ENCODE measurements at regions not wholly inside any gene's neighbourhood (a gene's known extent, or its start where the extent isn't known, plus 50 kb on each side); places are given as distances from the start of the nearest gene placed in this dataset.

- Histone ChIP-seq H3K9me3 (ENCODE audit: insufficient read depth, low read depth, low read length) (no peaks in the 10 kb centered on the region), H3K4me2 (ENCODE audit: low read depth, low read length, poor library complexity, severe bottlenecking) (no peak overlapping the region)
These were observed 366.7 kb downstream of the BRINP1 start for GRCh38 chr9:119002491-119002890.

GRCh38 chr9:119003201-119003611 lies 366.0 kb downstream of the BRINP1 start:
- TF ChIP-seq CTCF (conservative IDR thresholded peaks at IDR 0.05; ENCODE audit: low read length) (no peak), EZH2phosphoT487 (IDR thresholded peaks at IDR 0.05; ENCODE audit: borderline replicate concordance) (no peak)
- H3K4me3 ChIP-seq (ENCODE audit: low read length, poor library complexity, severe bottlenecking) = no peak overlapping the region
- H3K4me1 ChIP-seq (ENCODE audit: insufficient read depth, low read length, poor library complexity, severe bottlenecking) = no peaks in the 10 kb centered on the region
- no peaks in the 10 kb centered on the region for H3K9me3 ChIP-seq (ENCODE audit: insufficient read depth, low read depth, low read length)
- H3F3A ChIP-seq (ENCODE audit: low read depth) = no peaks in the 10 kb centered on the region
- H4K20me1 ChIP-seq (ENCODE audit: insufficient read depth, low read length, poor library complexity, severe bottlenecking) = no peaks in the 10 kb centered on the region
- no peak overlapping the region for H2AFZ ChIP-seq (ENCODE audit: low read length)
- no peaks in the 10 kb centered on the region for H3K79me2 ChIP-seq (ENCODE audit: insufficient read depth, low read length)
- H3K9me2 ChIP-seq (replicated peaks; ENCODE audit: low read depth, low read length) = no peaks in the 10 kb centered on the region
- H3K36me3 ChIP-seq (ENCODE audit: insufficient read depth, low read length) = no peaks in the 10 kb centered on the region
- H3K27me3 ChIP-seq (ENCODE audit: insufficient read depth, low read length, poor library complexity, severe bottlenecking) = no peaks in the 10 kb centered on the region
- H3K9ac ChIP-seq (ENCODE audit: low read depth, low read length, poor library complexity, severe bottlenecking) = no peak overlapping the region
- no peak overlapping the region for H3K4me2 ChIP-seq (ENCODE audit: low read depth, low read length, poor library complexity, severe bottlenecking)

More at GRCh38 chr9:119002491-119002890, 366.7 kb downstream of the BRINP1 start:
- no peaks in the 10 kb centered on the region for H3K9me2 ChIP-seq (replicated peaks; ENCODE audit: low read depth, low read length)
- TF ChIP-seq EZH2phosphoT487 (IDR thresholded peaks at IDR 0.05; ENCODE audit: borderline replicate concordance) (no peak), CTCF (conservative IDR thresholded peaks at IDR 0.05; ENCODE audit: low read length) (no peak)
- H2AFZ ChIP-seq (ENCODE audit: low read length) = no peak overlapping the region
- no peak overlapping the region for H3K9ac ChIP-seq (ENCODE audit: low read depth, low read length, poor library complexity, severe bottlenecking)
- no peaks in the 10 kb centered on the region for H3K27me3 ChIP-seq (ENCODE audit: insufficient read depth, low read length, poor library complexity, severe bottlenecking)
- no peaks in the 10 kb centered on the region for H3K4me1 ChIP-seq (ENCODE audit: insufficient read depth, low read length, poor library complexity, severe bottlenecking)
- H3F3A ChIP-seq (ENCODE audit: low read depth) = no peaks in the 10 kb centered on the region
- H4K20me1 ChIP-seq (ENCODE audit: insufficient read depth, low read length, poor library complexity, severe bottlenecking) = no peaks in the 10 kb centered on the region
- H3K4me3 ChIP-seq (ENCODE audit: low read length, poor library complexity, severe bottlenecking) = no peak overlapping the region
- H3K36me3 ChIP-seq (ENCODE audit: insufficient read depth, low read length) = no peaks in the 10 kb centered on the region
- H3K79me2 ChIP-seq (ENCODE audit: insufficient read depth, low read length) = no peaks in the 10 kb centered on the region

GRCh38 chr9:119003882-119004617 lies 365.2 kb downstream of the BRINP1 start:
- Histone ChIP-seq H3K79me2 (ENCODE audit: insufficient read depth, low read length) (no peaks in the 10 kb centered on the region), H3K9me2 (replicated peaks; ENCODE audit: low read depth, low read length) (no peaks in the 10 kb centered on the region), H4K20me1 (ENCODE audit: insufficient read depth, low read length, poor library complexity, severe bottlenecking) (no peaks in the 10 kb centered on the region), H3K9me3 (ENCODE audit: insufficient read depth, low read depth, low read length) (no peaks in the 10 kb centered on the region), H3K9ac (ENCODE audit: low read depth, low read length, poor library complexity, severe bottlenecking) (no peak overlapping the region), H3K4me2 (ENCODE audit: low read depth, low read length, poor library complexity, severe bottlenecking) (no peak overlapping the region), H3K4me3 (ENCODE audit: low read length, poor library complexity, severe bottlenecking) (no peak overlapping the region), H3K36me3 (ENCODE audit: insufficient read depth, low read length) (no peaks in the 10 kb centered on the region), H3F3A (ENCODE audit: low read depth) (no peaks in the 10 kb centered on the region), H2AFZ (ENCODE audit: low read length) (no peak overlapping the region), H3K4me1 (ENCODE audit: insufficient read depth, low read length, poor library complexity, severe bottlenecking) (no peaks in the 10 kb centered on the region), H3K27me3 (ENCODE audit: insufficient read depth, low read length, poor library complexity, severe bottlenecking) (no peaks in the 10 kb centered on the region)
- no peak for TF ChIP-seq CTCF (conservative IDR thresholded peaks at IDR 0.05; ENCODE audit: low read length)
- no peak for TF ChIP-seq EZH2phosphoT487 (IDR thresholded peaks at IDR 0.05; ENCODE audit: borderline replicate concordance)
